Esophagus muscularis mucosa (tissue), 4 donors: ENCODE measurements at regions not wholly inside any gene's neighbourhood (a gene's known extent, or its start where the extent isn't known, plus 50 kb on each side); places are given as distances from the start of the nearest gene placed in this dataset.

ENCODE experiments used
- DNase-seq: peaks from one replicate; pipeline ENCODE4 v3.0.0-alpha.2; 2017; ENCODE audit errors: extremely low spot score
- H3K27ac ChIP-seq, 4 donors: fragments of 200-600 bp; sonication (generic); replicated peaks in 1 of 4; 1 replicate in 3 of 4; 2 replicates in 1 of 4; pipeline ENCODE4 v1.5.1; 2016 to 2019; ENCODE audit warnings: mild to moderate bottlenecking in 1 of 4
- H3K27me3 ChIP-seq, 4 donors: fragments of 200-600 bp; sonication (generic); one replicate each; pipeline versions ENCODE4 v1.5.1 to v1.6.0; 2016 to 2019
- H3K36me3 ChIP-seq, 4 donors: fragments of 200-600 bp; sonication (generic); one replicate each; pipeline ENCODE4 v1.5.1; 2016 to 2019
- H3K4me1 ChIP-seq, 4 donors: fragments of 200-600 bp; sonication (generic); one replicate each; pipeline ENCODE4 v1.5.1; 2016 to 2019
- H3K4me3 ChIP-seq, 4 donors: fragments of 200-600 bp; sonication (generic); 1 replicate in 2 of 4; 2 replicates in 2 of 4; pipeline ENCODE4 v1.5.1; 2016 to 2019; ENCODE audit warnings: mild to moderate bottlenecking in 4 of 4, moderate library complexity in 1 of 4
- H3K9me3 ChIP-seq, 4 donors: fragments of 200-600 bp; sonication (generic); 1 replicate in 3 of 4; 2 replicates in 1 of 4; pipeline ENCODE4 v1.5.1; 2016 to 2019
- CTCF ChIP-seq, 3 experiments: fragments of 200-600 bp in 2 of 3; fragments of 450-650 bp in 1 of 3; sonication (generic) in 2 of 3; IDR thresholded peaks; one replicate each; pipeline ENCODE4 v1.5.1; 2017 to 2019; ENCODE audit warnings: antibody characterized with exemption in 3 of 3, mild to moderate bottlenecking in 2 of 3, moderate library complexity in 1 of 3
- EP300 ChIP-seq: sonication (generic); formaldehyde crosslinking; IDR thresholded peaks from one replicate; pipeline ENCODE4 v1.6.1; 2017; ENCODE audit warnings: antibody characterized with exemption
- POLR2A ChIP-seq: fragments of 450-650 bp; IDR thresholded peaks from one replicate; pipeline ENCODE4 v1.6.1; 2017; ENCODE audit warnings: antibody characterized with exemption, moderate library complexity, mild to moderate bottlenecking, low read depth
- POLR2AphosphoS5 ChIP-seq, 2 donors: sonication (generic); formaldehyde crosslinking; IDR thresholded peaks; one replicate each; pipeline ENCODE4 v1.6.1; 2017; ENCODE audit warnings: antibody characterized with exemption in 2 of 2
- WGBS: methylation state at CpG from one replicate; pipeline ENCODE4 v1.1.5; 2018; 5-methylcytosine and 5-hydroxymethylcytosine counted together
- intact Hi-C: fragments of 100-400 bp; cut with DNase I; formaldehyde crosslinking; loops from one replicate; pipeline ENCODE4 v1.15.1; 2023

GRCh38 chr16:22753451-22753850 is 60.5 kb upstream of the HS3ST2 start:
- no peak for DNase-seq
- Histone ChIP-seq H3K27me3 (no peaks in the 10 kb centered on the region), H3K36me3 (no peaks in the 10 kb centered on the region), H3K4me1 (no peaks in the 10 kb centered on the region), H3K9me3 (no peaks in the 10 kb centered on the region), H3K4me3 (no peak overlapping the region), H3K27ac (no peak overlapping the region)
- intact Hi-C loops: no loop called here
- TF ChIP-seq POLR2AphosphoS5 (IDR thresholded peaks at IDR 0.05): no peak
- TF ChIP-seq EP300: no peak
- TF ChIP-seq CTCF (IDR thresholded peaks at IDR 0.05): no peak
- no peak for TF ChIP-seq POLR2A
- 64% methylated on average over 2 of the region's 2 CpGs for WGBS

- intact Hi-C loops: no loop called here
- Histone ChIP-seq H3K4me3 (no peak overlapping the region), H3K27ac (no peak overlapping the region), H3K36me3 (no peaks in the 10 kb centered on the region), H3K9me3 (no peaks in the 10 kb centered on the region), H3K4me1 (no peaks in the 10 kb centered on the region), H3K27me3 (no peaks in the 10 kb centered on the region)
- TF ChIP-seq EP300: no peak
- TF ChIP-seq POLR2AphosphoS5 (IDR thresholded peaks at IDR 0.05): no peak
- no peak for TF ChIP-seq POLR2A
- peak; percentile 53 for DNase-seq
- 83% methylated on average over 4 of the region's 4 CpGs for WGBS
Measured at GRCh38 chr16:22754577-22754976, 59.4 kb upstream of the HS3ST2 start.

- H3K4me1 ChIP-seq: no peaks in the 10 kb centered on the region
- no peaks in the 10 kb centered on the region for H3K36me3 ChIP-seq
- 61% methylated on average over 3 of the region's 3 CpGs for WGBS
- H3K4me3 ChIP-seq: no peak overlapping the region
- DNase-seq: peak; percentile 75
- intact Hi-C loops: no loop called here
- TF ChIP-seq POLR2AphosphoS5 (IDR thresholded peaks at IDR 0.05) (no peak), POLR2A (no peak), EP300 (no peak), CTCF (IDR thresholded peaks at IDR 0.05) (no peak)
- no peak overlapping the region for H3K27ac ChIP-seq
- H3K9me3 ChIP-seq: no peaks in the 10 kb centered on the region
- no peaks in the 10 kb centered on the region for H3K27me3 ChIP-seq
Measured at GRCh38 chr16:22757202-22757601, 56.8 kb upstream of the HS3ST2 start.

GRCh38 chr16:22762486-22762885 is 51.5 kb upstream of the HS3ST2 start:
- no peaks in the 10 kb centered on the region for H3K9me3 ChIP-seq
- H3K4me1 ChIP-seq: peaks cover 0 to 31% (median 29%) of the 10 kb centered on the region in 4 donors
- TF ChIP-seq CTCF (IDR thresholded peaks at IDR 0.05): no peak
- DNase-seq: no peak
- WGBS: 90% methylated on average over 3 of the region's 3 CpGs
- no peak overlapping the region for H3K4me3 ChIP-seq
- H3K27me3 ChIP-seq: no peaks in the 10 kb centered on the region
- intact Hi-C loops: no loop called here
- H3K36me3 ChIP-seq: no peaks in the 10 kb centered on the region
- no peak overlapping the region for H3K27ac ChIP-seq

- Histone ChIP-seq H3K9me3 (no peaks in the 10 kb centered on the region), H3K36me3 (no peaks in the 10 kb centered on the region), H3K27ac (peak overlapping the region in 3 of 4 donors; percentile 52 to 73 (median 67)), H3K4me3 (no peak overlapping the region), H3K4me1 (peaks cover 0 to 31% (median 29%) of the 10 kb centered on the region in 4 donors), H3K27me3 (no peaks in the 10 kb centered on the region)
- TF ChIP-seq POLR2AphosphoS5 (IDR thresholded peaks at IDR 0.05) (peak in 1 of 2 donors; percentile 43), EP300 (no peak)
- 63% methylated on average over 7 of the region's 7 CpGs for WGBS
- intact Hi-C loops: no loop called here
- peak; percentile 87 for DNase-seq
Measured at GRCh38 chr16:22763437-22764080, 50.4 kb upstream of the HS3ST2 start.
